Memory B cell (primary cell): ENCODE measurements at regions not wholly inside any gene's neighbourhood (a gene's known extent, or its start where the extent isn't known, plus 50 kb on each side); places are given as distances from the start of the nearest gene placed in this dataset.

ENCODE experiments used
- ATAC-seq: fragments of 150-1000 bp; cut with Tn5 transposase; 2 replicates; pipeline ENCODE4 v1.10.0; 2021; ENCODE audit warnings: low read depth, mild to moderate bottlenecking, moderate library complexity
- DNase-seq, 2 donors: peaks; one replicate each; pipeline ENCODE4 v3.0.0; 2022; ENCODE audit warnings: low spot score in 2 of 2
- H3K27ac Mint-ChIP-seq: one replicate; pipeline ENCODE4 v1.8.0; 2022; ENCODE audit warnings: mild to moderate bottlenecking, moderate library complexity, mixed read lengths
- H3K27me3 Mint-ChIP-seq: one replicate; pipeline ENCODE4 v1.8.0; 2022; ENCODE audit warnings: mixed read lengths
- H3K36me3 Mint-ChIP-seq: one replicate; pipeline ENCODE4 v1.8.0; 2022; ENCODE audit warnings: mild to moderate bottlenecking, mixed read lengths
- H3K4me1 Mint-ChIP-seq: one replicate; pipeline ENCODE4 v1.8.0; 2022; ENCODE audit warnings: mixed read lengths
- H3K4me3 Mint-ChIP-seq: one replicate; pipeline ENCODE4 v1.8.0; 2022; ENCODE audit warnings: mild to moderate bottlenecking, moderate library complexity, mixed read lengths
- H3K9me3 Mint-ChIP-seq: one replicate; pipeline ENCODE4 v1.8.0; 2022; ENCODE audit warnings: mixed read lengths

DNA sequence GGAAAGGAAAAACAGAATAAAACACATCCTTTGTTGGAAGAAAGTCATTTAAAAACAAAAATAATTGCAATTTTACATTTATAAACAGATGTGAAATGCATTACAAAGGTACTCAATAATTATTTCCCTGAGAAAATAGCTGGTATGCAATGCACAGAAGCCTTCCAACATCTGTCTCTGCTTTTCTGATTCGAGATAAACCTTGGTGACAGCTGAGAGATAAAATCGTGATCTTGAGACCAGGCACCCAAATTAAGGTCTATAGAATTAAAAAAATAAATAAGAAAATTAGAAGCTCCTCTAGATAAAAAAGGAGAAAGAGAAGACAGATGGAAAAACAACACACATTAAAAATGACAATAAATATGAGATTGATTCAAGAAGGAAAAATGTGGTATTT, 544.0 kb downstream of the SPRY1 start:
- H3K36me3 Mint-ChIP-seq = no peaks in the 10 kb centered on the region
- no peaks in the 10 kb centered on the region for H3K4me1 Mint-ChIP-seq
- H3K9me3 Mint-ChIP-seq = no peaks in the 10 kb centered on the region
- no peaks in the 10 kb centered on the region for H3K27me3 Mint-ChIP-seq
- DNase-seq (no peak), ATAC-seq (no peak)
- H3K4me3 Mint-ChIP-seq = no peak overlapping the region
- no peak overlapping the region for H3K27ac Mint-ChIP-seq

DNA sequence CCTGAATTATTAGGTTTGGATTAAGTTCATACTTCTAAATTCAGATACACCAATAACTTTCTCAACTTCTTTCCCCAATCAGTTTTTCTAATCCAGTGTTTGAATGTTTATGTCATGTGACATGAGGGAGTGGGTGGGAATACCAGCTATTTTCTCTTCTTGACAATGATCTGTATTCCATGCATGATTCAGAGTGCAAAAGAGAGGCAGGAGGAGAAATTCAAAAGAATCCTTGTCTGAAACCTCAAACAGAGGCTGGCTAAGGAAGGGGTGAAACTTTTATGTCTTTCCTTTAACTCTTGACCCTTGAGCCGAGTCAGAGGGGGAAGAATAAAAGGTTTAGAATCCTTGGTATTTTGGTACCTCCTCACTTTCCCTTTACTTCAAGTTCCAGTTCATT, 544.7 kb downstream of the SPRY1 start:
- Mint-ChIP-seq H3K27ac (no peak overlapping the region), H3K9me3 (no peaks in the 10 kb centered on the region), H3K36me3 (no peaks in the 10 kb centered on the region), H3K4me1 (no peaks in the 10 kb centered on the region), H3K4me3 (no peak overlapping the region), H3K27me3 (no peaks in the 10 kb centered on the region)
- ATAC-seq (no peak), DNase-seq (no peak)

DNA sequence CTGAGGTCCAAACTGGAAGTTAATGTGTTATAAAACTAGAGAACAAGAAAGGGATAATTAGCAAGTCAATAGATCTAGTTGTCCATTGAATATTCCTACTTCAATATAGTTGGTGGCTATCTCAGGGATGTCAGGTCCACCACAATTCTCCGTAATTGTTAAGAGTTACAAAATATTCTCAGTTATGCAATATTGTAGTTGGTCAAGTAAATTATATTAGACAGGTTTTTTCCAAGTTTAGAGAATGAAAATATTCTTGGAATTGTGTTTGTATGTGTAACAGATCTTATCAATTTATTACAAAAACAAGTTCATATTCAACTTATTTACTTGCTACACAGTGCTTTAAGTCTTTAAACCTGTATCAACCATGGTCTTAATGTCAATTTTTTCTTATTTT, 547.4 kb downstream of the SPRY1 start:
- H3K36me3 Mint-ChIP-seq = no peaks in the 10 kb centered on the region
- H3K9me3 Mint-ChIP-seq = no peaks in the 10 kb centered on the region
- H3K4me3 Mint-ChIP-seq = no peak overlapping the region
- DNase-seq (no peak), ATAC-seq (no peak)
- H3K27ac Mint-ChIP-seq = no peak overlapping the region
- no peaks in the 10 kb centered on the region for H3K4me1 Mint-ChIP-seq
- H3K27me3 Mint-ChIP-seq = no peaks in the 10 kb centered on the region

DNA sequence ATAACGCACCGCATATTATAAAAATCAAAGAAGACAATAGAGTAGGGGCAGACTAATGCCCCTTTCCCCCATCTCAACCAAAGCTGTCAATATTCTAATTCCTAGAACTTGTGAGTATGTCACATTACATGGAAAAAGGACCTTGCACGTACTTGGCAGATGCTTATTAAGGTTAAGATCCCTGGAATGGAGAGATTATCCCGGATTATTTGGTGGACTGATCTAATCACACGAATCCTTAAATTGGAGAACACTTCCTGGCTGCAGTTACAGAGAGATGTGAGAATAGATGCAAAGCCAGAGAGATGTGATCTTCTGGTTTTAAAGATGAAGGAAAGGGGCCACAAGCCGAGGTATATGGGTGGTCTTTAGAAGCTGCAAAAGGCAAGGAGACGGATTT, 548.7 kb downstream of the SPRY1 start:
- no peak overlapping the region for H3K4me3 Mint-ChIP-seq
- H3K27ac Mint-ChIP-seq = no peak overlapping the region
- H3K9me3 Mint-ChIP-seq = no peaks in the 10 kb centered on the region
- ATAC-seq = no peak
- no peak for DNase-seq
- no peaks in the 10 kb centered on the region for H3K36me3 Mint-ChIP-seq
- H3K4me1 Mint-ChIP-seq = no peaks in the 10 kb centered on the region
- H3K27me3 Mint-ChIP-seq = no peaks in the 10 kb centered on the region

DNA sequence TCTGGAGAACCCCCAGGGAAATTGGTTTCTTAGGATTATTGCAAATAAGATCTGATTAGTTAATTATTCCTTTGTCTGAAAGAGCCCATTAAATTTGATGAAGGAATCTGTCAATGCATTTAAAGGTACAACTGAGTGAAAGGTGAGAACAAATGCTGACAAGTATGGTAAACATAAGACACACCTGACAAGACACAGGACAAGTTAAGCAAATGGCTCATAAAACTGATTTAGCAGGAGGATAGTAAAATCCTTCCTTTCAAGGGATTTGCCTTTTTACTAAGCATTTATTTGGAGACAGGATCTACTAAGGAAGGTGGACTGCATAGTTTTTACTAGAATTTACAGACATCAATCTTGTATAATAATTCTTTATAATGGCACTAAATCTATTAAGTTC, 553.9 kb downstream of the SPRY1 start:
- H3K4me1 Mint-ChIP-seq = no peaks in the 10 kb centered on the region
- ATAC-seq = no peak
- H3K27ac Mint-ChIP-seq = no peak overlapping the region

DNA sequence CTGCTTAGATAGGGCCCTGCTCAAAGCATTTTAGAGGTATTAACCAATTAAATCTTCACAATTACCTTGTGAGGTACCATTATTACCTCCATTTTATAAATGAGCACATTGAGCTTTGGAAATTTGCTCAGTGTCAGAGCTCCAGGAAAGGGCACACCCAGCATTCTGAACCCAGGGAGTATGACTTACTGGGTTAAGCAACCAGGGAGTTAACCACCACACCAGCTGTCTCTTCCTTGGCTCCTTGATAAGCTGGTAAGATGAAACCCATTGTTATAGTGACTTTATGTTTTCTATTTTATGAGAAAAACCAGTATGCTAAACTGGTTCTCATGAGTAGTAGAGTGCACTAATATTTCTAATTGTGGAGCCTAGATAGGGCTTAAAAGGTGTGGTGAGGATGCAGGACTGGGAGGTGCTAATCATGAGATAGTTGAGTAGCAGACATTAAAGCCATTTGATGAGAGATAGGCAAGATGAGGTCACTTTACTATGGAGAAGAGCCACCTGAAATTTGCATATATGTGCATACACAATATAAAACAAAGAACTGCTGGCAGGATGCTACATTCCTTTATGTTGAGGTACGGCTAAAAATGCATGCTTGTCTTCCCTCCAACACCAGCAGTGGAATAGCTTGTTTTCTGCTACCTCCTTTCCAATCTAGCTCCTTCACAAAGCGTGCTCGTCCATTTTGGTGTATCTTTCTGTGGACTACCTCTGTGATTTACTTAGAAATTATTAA, 556.1 kb downstream of the SPRY1 start:
- Mint-ChIP-seq H3K4me3 (no peak overlapping the region), H3K27me3 (no peaks in the 10 kb centered on the region), H3K36me3 (no peaks in the 10 kb centered on the region), H3K4me1 (no peaks in the 10 kb centered on the region), H3K9me3 (no peaks in the 10 kb centered on the region), H3K27ac (no peak overlapping the region)
- DNase-seq = no peak
- no peak for ATAC-seq

More for the DNA sequence above, 553.9 kb downstream of the SPRY1 start:
- no peak for DNase-seq
- Mint-ChIP-seq H3K4me3 (no peak overlapping the region), H3K27me3 (no peaks in the 10 kb centered on the region), H3K36me3 (no peaks in the 10 kb centered on the region), H3K9me3 (no peaks in the 10 kb centered on the region)

DNA sequence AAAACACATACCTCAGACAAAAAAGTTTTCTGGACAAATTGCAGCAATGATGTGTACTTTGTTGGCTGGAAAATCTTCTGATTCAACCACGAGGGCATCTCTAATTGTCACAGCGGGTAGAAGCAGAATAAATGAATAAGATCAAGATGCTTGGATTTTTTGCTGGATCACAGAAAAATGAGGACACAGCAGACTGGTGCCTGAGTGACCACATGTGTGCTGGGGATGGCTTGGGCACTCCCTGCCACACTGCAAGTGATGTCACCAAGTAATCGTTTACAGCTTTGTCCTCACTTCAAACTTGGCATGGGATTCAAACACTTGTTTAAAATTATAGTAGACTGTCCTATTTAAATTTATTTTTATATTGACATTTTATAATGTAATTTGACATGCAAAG, 557.0 kb downstream of the SPRY1 start:
- Mint-ChIP-seq H3K27me3 (no peaks in the 10 kb centered on the region), H3K9me3 (no peaks in the 10 kb centered on the region), H3K27ac (no peak overlapping the region), H3K36me3 (no peaks in the 10 kb centered on the region), H3K4me3 (no peak overlapping the region), H3K4me1 (no peaks in the 10 kb centered on the region)
- ATAC-seq = no peak
- no peak for DNase-seq

DNA sequence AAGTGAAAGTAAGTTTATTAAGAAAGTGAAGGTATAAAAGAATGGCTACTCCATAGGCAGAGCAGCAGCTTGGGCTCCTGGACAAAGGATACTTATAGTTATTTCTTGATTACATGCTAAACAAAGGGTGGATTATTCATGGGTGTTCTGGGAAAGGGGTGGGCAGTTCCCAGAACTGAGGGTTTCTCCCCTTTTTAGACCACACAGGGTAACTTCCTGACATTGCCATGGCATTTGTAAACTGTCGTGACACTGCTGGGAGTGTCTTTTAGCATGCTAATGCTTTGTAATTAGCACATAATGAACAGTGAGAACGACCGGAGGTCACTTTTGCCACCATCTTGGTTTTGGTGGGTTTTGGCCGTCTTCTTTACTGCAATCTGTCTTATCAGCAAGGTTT, 557.6 kb downstream of the SPRY1 start:
- Mint-ChIP-seq H3K27ac (no peak overlapping the region), H3K4me3 (no peak overlapping the region), H3K9me3 (no peaks in the 10 kb centered on the region), H3K27me3 (no peaks in the 10 kb centered on the region), H3K4me1 (no peaks in the 10 kb centered on the region), H3K36me3 (no peaks in the 10 kb centered on the region)
- DNase-seq (no peak), ATAC-seq (no peak)

DNA sequence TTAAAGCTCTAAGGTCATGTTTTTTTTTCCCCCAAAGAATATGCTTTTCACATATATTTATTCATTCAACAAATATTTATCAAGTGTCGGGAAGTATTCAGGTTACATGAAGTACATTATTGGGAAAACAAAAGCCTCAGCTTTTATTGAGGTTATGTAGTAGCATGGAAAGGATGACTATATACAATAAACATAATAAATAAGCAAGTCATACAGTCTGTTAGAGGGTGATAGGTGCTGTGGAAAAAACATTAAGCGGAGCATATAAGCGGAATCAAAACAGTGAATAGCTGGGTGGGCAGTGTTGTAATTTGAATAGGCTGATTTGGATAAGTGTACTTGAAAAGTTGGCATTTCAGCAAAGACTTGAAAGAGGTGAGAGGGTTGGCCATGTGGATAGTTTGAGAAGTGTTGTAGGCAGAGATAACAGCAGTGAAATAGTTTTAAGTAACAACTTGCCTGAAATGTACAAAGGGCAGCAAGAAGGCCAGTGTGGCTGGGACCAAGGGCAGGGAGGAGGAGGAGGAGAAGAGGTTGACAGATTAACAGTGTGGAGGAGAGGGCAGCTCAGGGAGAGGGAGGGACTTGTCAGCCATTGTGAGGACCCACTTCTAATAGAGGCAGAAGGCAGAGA, 558.7 kb downstream of the SPRY1 start:
- no peaks in the 10 kb centered on the region for H3K4me1 Mint-ChIP-seq
- no peaks in the 10 kb centered on the region for H3K27me3 Mint-ChIP-seq
- H3K36me3 Mint-ChIP-seq = no peaks in the 10 kb centered on the region
- no peak overlapping the region for H3K27ac Mint-ChIP-seq
- DNase-seq (no peak), ATAC-seq (no peak)
- H3K4me3 Mint-ChIP-seq = no peak overlapping the region
- no peaks in the 10 kb centered on the region for H3K9me3 Mint-ChIP-seq

DNA sequence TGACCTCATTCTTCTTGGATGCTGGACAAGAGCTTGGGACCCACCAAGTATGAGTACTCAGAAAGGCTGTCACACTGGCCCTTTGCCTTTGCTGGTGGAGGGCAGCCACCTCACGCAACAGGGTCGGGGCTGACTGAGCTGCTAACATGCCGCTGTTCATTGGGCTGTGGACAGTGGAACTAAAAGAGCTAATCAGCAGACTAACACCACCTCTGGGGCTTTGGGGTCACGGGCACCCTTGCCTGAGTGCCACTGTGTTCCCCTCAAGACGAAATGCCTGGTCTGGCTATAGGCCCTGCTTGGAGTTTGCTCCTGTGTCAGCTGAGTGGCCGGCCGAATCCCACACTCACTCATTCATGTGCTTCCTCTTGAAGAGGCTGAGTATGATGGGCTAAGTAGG, 559.6 kb downstream of the SPRY1 start:
- Mint-ChIP-seq H3K36me3 (no peaks in the 10 kb centered on the region), H3K9me3 (no peaks in the 10 kb centered on the region), H3K27me3 (no peaks in the 10 kb centered on the region), H3K4me3 (no peak overlapping the region), H3K27ac (no peak overlapping the region), H3K4me1 (no peaks in the 10 kb centered on the region)
- ATAC-seq (no peak), DNase-seq (no peak)

DNA sequence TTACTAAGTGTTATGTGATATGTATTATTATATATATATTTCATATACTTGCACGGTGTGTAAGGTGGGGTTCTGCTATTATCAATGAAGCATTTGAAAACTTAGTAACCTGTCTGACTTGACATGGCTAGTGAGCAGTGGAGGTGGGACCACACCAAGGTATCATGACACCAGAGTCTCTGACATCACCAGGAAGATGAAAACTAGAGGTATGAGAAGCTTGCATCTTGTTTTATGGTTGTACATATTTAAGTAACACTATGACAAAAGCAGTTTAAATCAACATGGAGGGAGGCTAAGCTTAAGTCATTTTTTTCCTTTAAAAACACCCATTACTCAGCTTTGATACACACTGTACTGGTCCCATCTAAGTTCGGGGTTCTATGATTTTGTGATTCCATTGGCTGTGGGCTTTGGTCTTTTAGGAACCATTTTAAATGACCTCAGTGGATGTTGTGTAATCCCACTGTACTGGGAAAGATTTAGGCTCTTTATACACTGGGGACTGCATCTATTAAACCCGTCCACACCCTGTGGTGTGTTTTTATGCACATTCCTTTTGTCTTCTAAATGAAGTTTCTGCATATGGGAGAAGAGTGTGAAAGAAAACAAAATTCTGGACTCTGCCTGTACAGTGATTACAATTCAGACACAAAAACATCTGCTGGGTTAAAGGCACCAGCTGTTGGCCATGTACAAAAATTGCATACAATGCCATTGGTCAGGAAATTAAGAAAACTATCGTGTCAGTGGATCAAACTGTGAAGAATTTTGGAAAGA, 570.6 kb downstream of the SPRY1 start:
- Mint-ChIP-seq H3K27ac (no peak overlapping the region), H3K27me3 (no peaks in the 10 kb centered on the region), H3K4me3 (no peak overlapping the region), H3K4me1 (no peaks in the 10 kb centered on the region), H3K36me3 (no peaks in the 10 kb centered on the region), H3K9me3 (no peaks in the 10 kb centered on the region)
- ATAC-seq = no peak
- no peak for DNase-seq

DNA sequence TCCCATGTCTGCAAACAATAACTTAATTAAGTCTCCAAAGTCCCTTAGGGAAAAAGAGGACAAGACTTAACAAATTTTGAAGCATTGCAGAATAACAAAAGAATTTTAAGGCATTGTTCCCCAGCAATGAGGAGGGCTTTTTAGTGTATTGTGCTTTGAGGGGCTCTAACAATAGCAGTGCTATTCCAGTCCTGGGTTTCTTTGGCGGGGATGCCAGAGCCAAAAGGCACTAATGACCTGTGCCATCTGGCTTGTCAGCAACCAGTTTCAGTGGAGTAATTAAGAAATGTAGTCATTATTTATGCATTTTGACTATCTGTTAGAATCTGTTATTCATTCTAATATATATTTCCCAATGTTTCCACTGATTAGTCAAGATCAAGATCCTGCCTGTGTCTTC, 575.4 kb downstream of the SPRY1 start:
- H3K4me1 Mint-ChIP-seq = peaks cover 3% of the 10 kb centered on the region
- no peak overlapping the region for H3K27ac Mint-ChIP-seq
- H3K9me3 Mint-ChIP-seq = no peaks in the 10 kb centered on the region
- no peaks in the 10 kb centered on the region for H3K36me3 Mint-ChIP-seq
- no peak overlapping the region for H3K4me3 Mint-ChIP-seq
- DNase-seq = no peak
- no peaks in the 10 kb centered on the region for H3K27me3 Mint-ChIP-seq
- ATAC-seq = no peak

DNA sequence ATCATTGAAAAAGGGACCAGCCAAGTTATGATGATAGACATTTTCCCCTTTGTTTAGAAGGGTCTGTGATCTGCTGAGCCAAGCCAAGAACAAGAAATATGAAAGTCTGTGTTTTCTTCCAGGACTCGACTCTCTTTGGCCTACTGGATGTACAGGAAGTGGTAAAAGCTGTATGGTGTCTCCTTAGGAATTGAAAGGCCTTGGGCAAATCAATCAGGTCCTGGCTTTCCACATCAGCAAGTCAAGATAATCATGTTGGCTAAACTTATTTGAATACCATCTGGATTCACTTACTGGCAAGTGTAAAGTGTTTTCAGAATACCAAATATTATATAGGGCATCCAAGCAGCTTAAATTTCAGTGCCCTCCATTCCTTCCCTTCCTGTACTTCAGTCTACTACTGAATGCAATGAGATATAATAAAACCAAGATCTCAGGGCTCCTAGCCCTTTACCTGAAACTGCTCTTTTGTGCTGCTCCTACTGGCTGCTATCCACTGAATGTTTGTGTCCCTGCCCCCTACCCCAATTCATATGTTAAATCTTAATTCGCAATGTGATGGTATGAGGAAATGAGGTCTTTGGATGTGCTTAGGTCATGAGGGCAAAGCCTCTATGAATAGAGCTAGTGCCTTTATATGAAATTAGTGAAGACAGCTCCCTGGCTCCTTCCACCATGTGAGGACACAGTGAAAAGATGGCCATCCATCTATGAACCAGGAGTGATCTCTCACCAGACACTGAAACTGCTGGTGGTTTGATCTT, 578.0 kb downstream of the SPRY1 start:
- no peaks in the 10 kb centered on the region for H3K27me3 Mint-ChIP-seq
- no peak for ATAC-seq
- H3K4me1 Mint-ChIP-seq = peaks cover 3% of the 10 kb centered on the region
- no peak for DNase-seq
- H3K27ac Mint-ChIP-seq = no peak overlapping the region
- no peak overlapping the region for H3K4me3 Mint-ChIP-seq
- H3K36me3 Mint-ChIP-seq = no peaks in the 10 kb centered on the region
- H3K9me3 Mint-ChIP-seq = peaks cover 2% of the 10 kb centered on the region

DNA sequence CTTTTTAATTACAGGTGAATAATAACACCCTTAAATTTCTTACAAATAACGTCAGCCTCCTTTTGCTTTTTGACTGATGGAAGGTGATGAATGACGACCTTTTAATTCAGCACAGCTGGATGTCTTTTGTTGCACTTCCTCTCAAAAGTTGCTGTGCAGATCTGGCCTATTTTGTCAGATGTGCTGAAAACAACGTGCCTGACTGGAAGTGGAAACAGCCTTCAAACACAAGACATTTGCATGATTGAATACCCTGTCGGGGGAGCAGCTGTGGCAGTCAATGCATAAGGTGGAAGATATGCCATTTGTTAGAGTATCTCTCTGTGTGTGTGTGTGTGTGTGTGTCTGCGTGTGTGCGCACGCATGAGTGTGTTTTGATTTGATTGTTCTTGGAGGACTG, 579.7 kb downstream of the SPRY1 start:
- Mint-ChIP-seq H3K27ac (no peak overlapping the region), H3K36me3 (no peaks in the 10 kb centered on the region), H3K9me3 (peaks cover 2% of the 10 kb centered on the region)

More for the DNA sequence above, 579.7 kb downstream of the SPRY1 start:
- no peak overlapping the region for H3K4me3 Mint-ChIP-seq
- H3K27me3 Mint-ChIP-seq = no peaks in the 10 kb centered on the region
- no peak for ATAC-seq
- DNase-seq = no peak
- H3K4me1 Mint-ChIP-seq = peaks cover 3% of the 10 kb centered on the region
